Cerebellar cortex (tissue), 1 donor: ENCODE measurements at regions not wholly inside any gene's neighbourhood (a gene's known extent, or its start where the extent isn't known, plus 50 kb on each side); places are given as distances from the start of the nearest gene placed in this dataset.
"Not testable (repeated sequence)": the region's sequence is repeated elsewhere in the genome, so short reads cannot be mapped to it uniquely, and the experiment has no call there.

Experiments
- DNase-seq: peaks from one replicate; pipeline ENCODE4 v3.0.0-alpha.2; 2015; ENCODE audit warnings: low spot score

DNA sequence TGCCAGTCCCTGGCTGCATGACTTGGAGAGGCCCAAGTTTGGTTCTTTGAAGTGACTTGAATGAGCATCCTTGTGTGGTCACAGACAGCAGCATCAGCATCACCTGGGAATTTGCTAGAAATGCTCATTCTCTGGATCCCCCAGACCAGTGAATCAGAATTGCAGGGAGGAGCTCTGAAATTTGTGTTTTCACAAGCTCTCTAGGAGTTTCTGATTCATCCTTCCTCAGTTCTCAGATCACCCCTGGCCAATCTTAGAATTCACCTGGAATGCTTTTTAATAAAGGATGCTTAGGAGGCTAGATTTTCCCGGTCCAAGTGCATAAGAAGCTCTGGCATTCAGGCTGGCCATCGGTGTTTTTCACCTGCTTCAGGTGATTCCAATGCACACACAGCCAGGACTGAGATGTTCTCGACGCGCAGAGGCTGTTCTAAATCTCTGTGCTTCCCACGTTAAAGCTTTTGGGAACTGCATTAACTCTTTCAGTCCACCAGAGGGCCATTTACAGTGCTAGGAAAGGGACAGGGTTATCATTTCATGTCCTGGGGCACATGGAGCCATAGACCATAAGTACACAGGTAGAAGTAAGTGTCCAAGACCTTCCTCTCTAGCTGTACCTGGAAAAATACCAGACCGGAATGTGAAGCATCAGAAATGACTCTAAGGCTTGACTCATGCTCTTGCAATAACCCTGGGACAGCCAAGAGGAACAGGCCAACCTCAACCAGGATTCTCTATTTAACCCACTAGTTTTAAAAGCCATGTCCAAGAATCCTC lies 85.7 kb upstream of the XYLT1 start:
- DNase-seq, result peak; percentile 0

DNA sequence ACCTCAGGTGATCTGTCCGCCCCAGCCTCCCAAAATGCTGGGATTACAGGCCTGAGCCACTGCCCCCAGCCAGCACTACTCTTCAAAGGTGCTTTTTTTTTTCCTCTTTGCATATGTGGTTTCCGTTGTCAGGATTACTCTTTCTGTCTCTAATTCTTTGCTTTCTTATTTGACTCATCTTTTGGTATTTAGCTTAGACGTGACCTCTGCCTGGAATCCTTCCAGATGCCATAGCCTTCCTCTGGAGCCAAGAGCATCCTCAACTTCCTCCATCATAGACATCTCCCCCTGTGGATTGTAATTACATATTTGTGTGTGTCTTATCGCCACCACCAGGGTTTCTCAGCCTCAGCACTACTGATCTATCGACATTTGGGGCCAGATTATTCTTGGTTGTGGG lies 84.4 kb upstream of the XYLT1 start:
- DNase-seq, result no peak

DNA sequence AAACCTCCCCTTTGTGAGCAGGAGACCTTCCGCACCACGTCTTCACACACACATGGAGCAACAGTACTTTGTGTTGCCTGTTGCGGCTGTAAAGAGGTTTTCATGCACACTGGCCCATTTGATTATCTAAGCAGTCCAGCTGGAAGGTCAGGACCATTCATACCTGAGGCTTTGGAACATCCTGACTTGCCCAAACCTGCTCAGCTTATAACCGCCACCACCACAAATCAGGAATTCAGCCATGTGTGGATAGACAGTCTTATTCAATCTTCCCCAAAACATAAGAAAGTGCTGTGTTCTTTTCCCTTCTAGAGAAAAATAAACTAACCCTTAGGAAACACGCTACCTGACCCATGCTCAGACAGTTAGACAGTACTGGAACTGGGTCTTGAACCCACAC lies 81.6 kb upstream of the XYLT1 start:
- DNase-seq, result no peak

DNA sequence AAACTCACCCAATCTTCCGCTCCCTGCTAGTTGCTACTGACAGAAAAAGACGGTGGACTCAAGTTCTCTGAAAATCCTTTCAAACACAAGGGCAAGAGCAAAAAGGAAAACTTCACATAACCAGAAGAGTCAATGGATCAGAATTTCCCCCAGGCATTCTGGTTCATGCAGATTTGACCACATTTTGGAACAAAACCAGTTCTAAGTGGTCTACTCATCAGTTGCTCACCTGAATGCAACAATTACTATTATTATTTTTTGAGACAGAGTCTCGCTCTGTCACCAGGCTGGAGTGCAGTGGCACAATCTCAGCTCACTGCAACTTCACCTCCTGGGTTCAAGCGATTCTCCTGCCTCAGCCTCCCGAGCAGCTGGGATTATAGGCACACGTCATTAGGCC lies 80.9 kb upstream of the XYLT1 start:
- not testable (repeated sequence) for DNase-seq

DNA sequence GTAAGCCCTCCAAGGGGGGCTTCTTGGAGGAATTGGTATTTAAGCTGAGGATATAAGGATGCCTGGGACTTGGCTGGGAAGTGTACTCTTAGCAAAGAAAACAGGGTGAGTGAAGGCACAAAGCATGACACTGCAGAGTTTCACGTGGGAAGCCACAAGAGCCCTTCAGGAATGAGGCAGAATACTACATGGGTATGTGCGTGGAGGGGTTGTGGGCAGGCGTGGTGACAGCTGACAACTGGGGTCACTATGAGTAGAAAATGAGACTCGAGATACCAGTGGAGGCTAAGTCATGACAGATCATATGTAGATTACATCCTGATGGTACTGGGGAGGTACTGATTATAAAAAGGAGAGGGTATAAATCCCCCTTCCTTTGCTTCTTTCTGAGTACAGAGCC lies 78.1 kb upstream of the XYLT1 start:
- no peak for DNase-seq

DNA sequence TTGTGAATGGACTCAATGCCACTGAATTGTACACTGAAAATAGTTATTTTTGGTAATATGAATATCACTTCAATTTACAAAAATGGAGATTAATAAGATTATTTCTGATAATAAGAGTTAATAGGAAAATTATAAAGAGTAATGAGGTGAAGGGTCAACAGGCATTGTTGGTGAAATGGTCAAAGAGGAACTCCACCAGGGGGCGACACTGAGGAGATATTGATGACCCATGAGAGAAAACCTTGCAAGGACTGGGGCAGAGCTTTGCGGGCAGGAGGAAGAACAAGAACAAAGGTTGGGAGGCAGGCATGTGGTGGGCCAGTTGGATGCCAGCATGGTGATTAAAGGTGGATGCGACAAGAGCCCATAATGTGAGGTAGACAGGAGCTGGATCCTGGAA lies 74.0 kb upstream of the XYLT1 start:
- no peak for DNase-seq

DNA sequence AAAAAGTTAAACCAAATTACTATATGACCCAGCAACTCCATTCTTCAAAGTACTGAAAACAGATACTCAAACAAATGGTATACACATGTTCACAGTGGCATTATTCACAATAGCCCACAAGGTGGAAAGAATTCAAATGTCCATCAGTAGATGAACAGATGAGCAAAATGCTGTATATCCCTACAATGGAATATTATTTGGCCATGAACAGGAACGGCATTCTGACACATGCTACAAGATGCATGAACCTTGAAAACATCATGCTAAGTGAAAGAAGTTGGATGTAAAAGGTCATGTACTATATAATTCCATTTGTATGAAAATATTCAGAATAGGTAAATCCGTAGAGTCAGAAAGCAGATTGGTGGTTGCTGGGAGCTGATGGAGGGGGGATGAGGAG lies 73.5 kb upstream of the XYLT1 start:
- DNase-seq, result no peak

DNA sequence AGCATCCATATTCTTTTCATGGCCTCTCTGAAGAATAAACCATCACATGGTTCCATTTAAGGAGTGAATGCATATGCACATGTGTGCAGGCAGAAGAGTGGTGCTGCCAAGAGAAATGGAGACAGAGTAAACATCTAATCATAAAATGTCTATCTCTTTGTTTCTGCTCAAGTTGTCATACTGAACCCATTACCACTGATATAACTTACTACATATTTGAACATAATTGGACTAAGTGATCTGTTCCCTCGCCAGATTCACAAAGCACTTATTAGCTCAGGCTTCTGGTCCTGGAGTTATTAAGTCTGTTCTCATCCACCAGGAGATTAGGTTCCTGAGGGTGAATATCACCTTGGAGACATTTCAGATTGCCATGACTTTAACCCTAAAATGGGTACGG lies 72.3 kb upstream of the XYLT1 start:
- DNase-seq, result no peak

DNA sequence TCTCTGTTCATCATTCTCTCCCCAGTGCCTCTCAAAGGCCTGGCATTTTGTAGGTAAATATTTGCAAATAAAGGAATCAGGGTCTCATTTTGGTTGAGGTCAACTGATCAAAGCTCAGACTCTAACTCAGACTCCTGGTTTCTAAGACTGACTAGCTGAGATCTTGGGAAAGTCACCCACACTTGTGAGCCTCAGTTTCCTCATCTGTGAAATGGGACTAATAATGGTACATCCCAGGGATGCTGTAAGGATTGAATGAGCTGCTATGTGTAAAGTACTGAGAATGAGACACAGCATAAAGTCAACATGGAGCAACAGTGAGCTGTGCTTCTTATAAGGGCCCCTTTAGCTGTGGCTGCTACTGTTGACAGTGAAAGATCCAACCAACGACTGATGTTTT lies 70.6 kb upstream of the XYLT1 start:
- DNase-seq, result no peak

DNA sequence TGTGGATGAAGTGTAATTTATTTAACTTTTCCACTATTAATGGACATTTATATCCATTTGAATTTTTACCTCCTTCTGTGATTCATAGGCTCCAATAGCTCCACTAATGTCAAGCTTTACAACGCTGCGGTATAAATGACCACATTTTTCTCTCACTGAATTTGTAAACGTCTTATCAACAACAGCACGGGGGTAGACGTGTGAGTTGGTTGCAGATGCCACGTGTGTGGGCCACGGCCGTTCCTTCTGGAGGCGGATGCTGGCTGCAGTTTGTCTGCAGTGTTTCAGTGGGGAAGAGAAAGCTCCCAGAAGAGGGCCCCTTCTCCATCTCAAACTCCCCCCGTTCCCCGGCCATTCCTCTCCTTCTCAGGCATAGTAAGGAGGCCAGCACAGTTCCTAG lies 68.2 kb upstream of the XYLT1 start:
- no peak for DNase-seq

DNA sequence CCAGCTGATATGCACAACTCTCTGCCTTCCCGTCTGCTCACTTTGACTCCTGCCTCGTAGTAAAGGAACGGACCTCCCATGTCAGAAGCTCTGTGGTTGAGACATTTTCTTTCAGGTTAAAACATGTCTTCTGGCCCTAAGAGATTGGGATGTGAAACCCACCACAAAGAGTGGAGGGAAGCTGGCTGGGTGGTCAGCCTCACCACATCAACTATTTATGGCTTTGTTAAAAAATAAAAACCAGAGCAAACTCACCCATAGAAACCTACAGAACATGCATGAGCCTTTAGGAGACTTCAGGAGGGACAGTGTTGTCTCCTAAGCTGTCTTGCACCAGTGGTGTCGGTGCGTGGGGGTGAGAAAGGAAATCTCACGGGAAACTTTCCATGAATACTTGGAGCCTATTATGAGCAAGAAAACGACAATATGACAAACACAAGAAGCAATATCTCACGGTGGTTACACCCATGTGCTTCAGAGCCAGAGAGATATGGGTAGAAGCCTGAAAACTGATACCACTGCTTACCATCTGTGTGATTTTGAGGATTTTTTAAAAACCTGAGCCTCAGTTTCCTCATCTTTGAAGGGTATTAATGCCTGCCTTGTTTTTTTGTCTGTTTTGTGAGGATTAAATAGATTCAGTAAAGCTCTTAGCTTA lies 61.7 kb upstream of the XYLT1 start:
- DNase-seq, result no peak

DNA sequence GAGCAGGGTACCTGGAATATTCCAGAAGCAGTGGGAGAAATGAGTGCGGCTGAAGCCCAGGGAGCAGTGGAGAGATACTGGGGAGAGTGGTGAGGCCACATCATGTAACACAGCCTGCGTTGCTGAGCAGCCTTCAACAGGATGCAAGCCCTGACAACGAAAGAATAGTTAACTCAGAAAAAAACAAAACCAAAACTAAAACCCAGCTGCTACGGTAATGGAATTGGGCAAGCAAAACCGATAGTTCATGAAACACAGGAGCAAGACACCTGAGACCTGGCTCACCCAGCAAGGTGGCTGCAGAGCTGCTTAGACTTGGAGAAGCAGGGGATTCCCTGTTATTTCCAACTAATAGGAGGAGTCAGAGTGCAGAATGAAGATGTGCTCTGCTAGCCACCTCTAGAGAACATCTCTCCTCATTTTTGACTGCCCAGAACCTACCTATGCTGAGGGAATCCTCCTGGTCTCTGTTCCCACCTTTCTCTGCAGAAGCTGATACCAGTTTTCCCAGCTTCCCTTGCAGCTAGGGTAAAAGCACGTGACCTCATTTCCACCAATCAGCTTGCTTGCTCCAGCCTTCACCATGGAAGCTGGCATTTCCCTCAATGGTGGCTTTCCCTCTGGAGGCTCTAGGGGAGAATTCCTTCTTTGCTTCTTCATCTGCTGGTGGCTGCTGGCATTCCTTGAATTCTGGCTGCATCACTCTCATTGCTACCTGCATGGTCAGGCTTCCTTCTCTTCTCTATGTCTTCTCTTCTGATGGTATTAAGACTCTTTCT lies 59.4 kb upstream of the XYLT1 start:
- DNase-seq, result no peak

DNA sequence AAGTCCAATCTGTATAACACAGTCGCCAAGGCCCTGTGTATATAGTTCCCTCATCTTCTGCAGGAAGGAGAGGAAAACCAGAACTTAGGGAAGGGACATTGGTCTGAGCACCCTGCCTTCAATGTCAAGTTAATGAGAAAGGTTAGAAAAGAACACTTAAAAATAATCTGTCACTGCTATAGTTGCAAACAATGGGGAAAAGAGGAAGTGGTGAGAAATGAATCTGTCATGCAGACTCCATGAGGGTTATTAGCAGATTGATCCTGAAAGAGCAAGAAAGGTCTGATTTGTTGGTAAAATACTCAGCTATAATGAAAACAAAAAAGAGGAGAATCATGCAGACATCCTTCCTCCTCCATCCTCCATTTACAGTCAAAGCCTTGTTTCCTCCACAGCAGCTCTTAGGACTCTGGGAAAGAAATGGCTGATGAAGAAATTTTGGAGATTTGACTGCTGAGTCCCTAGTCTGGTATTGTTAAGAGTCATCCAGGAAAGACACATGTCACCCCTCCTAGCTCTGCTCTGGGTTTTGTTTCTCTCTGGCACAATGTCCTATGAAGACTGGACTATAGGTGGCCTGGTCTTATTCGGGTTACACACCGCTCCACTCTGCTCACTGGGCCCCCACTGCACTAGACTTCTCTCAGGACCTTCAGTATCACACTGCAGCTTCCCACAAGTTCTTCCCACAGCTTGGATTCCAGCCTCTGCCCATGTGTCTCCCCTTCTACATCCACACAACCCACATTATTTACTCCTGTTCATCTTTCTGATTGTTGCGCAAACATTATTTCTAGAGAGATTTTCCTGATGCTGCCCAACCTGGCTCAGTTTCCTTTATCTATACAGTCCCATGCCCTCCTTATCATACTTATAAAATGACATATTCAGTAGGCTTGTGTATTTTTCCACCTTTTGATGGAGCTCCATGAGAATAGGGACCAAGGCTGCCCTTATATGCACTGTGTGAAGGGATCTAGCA lies 56.5 kb upstream of the XYLT1 start:
- no peak for DNase-seq

DNA sequence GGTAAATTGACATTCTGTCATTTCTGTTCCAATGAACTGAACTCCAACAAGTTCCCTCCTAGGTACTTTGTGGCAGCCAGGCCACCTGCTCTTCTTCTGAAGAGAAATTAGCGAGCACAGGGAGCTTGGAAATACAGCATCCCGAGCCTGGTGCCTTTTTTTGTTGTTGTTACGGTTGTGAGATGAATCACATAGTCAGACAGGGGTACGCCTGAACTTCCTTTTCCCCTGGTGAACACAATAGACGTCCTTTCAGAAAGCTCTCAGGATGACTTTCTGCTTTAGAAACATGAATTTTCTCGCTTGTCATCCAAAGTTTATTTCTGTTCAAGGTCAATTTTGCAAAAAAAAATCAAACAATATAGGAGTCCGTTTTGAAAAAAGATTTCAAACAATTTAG lies 53.9 kb upstream of the XYLT1 start:
- DNase-seq, result no peak

DNA sequence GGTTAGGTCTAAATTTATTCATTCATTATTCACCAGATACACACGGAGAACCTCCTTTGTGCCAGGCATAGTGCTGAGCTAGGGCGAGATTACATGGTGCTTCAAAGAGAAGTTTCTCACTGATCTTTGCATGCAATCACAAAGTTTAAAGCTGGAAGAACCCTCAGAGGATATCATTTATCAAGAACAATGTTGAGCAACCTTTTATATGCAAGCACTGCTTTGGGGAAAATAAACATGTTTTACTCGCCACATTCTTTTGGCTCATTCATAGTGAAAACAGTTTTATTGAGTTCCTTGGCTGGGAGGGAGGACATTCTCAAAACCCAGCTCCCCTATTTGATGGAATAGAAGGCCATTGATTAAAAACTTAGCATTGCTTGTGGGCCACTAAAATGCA lies 49.8 kb upstream of the XYLT1 start:
- no peak for DNase-seq
